Upper lobe of right lung (tissue), 1 donor: ENCODE measurements at regions not wholly inside any gene's neighbourhood (a gene's known extent, or its start where the extent isn't known, plus 50 kb on each side); places are given as distances from the start of the nearest gene placed in this dataset.

Experiments
- ATAC-seq: fragments of 200-7000 bp; cut with Tn5 transposase; one replicate; pipeline ENCODE4 v1.9.1; 2020; ENCODE audit warnings: mild to moderate bottlenecking, moderate library complexity
- DNase-seq: peaks from one replicate; pipeline ENCODE4 v3.0.0-alpha.2; 2020
- H3K27ac ChIP-seq: fragments of 200-600 bp; one replicate; pipeline ENCODE4 v1.8.0; 2022
- H3K27me3 ChIP-seq: fragments of 200-600 bp; one replicate; pipeline ENCODE4 v1.8.0; 2022; ENCODE audit warnings: mild to moderate bottlenecking
- H3K36me3 ChIP-seq: fragments of 200-600 bp; one replicate; pipeline ENCODE4 v1.8.0; 2022
- H3K4me1 ChIP-seq: fragments of 200-600 bp; one replicate; pipeline ENCODE4 v1.8.0; 2022
- H3K4me3 ChIP-seq: fragments of 200-600 bp; one replicate; pipeline ENCODE4 v1.8.0; 2022; ENCODE audit warnings: mild to moderate bottlenecking
- H3K9me3 ChIP-seq: fragments of 200-600 bp; one replicate; pipeline ENCODE4 v1.8.0; 2022
- intact Hi-C: fragments of 100-400 bp; cut with DNase I; formaldehyde crosslinking; loops from one replicate; pipeline ENCODE4 v1.11.0; 2022
- TF ChIP-seq, protein P1 (sequence below): fragments of 200-600 bp; IDR thresholded peaks from one replicate; pipeline ENCODE4 v1.8.0; 2022; ENCODE audit warnings: antibody characterized with exemption
- donor health status: DM: no; HTN: yes; CAD: no; lungs with severe emphysema.

DNA sequence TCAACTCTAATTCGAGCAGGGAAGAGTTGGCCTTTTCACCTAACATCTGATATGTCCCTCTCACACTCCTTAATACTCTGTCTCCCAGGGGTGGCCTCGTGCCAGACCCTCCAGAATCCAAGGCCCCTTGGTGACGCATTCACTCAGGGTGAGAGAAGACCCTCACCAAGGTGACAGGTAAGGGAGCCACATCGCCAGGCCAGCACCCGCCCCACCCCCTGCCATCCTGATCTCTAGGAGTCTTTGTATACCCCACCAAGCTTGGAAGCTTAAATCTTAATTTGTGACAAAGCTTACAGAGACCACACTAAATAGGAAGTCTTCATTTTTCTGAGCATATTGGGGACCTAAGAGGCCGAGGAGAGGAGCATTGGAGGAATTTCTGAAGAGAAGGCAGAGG lies 286.1 kb downstream of the IRF8 start:
- Histone ChIP-seq H3K27me3 (peaks cover 11% of the 10 kb centered on the region), H3K36me3 (no peaks in the 10 kb centered on the region), H3K4me3 (no peak overlapping the region), H3K4me1 (no peaks in the 10 kb centered on the region), H3K9me3 (no peaks in the 10 kb centered on the region), H3K27ac (no peak overlapping the region)
- no peak for DNase-seq
- intact Hi-C loops = no loop called here
- ATAC-seq = no peak
- TF ChIP-seq, protein P1, sequence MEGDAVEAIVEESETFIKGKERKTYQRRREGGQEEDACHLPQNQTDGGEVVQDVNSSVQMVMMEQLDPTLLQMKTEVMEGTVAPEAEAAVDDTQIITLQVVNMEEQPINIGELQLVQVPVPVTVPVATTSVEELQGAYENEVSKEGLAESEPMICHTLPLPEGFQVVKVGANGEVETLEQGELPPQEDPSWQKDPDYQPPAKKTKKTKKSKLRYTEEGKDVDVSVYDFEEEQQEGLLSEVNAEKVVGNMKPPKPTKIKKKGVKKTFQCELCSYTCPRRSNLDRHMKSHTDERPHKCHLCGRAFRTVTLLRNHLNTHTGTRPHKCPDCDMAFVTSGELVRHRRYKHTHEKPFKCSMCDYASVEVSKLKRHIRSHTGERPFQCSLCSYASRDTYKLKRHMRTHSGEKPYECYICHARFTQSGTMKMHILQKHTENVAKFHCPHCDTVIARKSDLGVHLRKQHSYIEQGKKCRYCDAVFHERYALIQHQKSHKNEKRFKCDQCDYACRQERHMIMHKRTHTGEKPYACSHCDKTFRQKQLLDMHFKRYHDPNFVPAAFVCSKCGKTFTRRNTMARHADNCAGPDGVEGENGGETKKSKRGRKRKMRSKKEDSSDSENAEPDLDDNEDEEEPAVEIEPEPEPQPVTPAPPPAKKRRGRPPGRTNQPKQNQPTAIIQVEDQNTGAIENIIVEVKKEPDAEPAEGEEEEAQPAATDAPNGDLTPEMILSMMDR = no peak

DNA sequence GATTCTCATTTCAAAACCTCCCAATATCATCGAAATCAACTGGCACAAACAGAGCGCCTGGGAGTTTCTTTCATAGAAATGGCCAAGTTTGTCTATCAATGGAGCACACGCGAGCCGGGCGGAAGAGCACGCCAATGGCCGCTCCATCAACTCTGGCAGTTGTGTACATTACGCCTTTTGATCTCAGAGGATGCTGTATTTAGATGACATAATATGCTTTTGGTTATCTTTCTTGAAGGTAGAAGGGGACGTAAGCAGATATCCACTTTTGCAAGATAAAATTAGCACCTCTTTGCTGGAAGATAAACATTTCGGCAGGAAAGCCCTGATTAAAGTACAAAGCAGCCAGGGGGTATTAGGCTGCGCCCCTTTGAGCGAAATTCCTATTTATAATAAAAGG lies 287.4 kb downstream of the IRF8 start:
- no peaks in the 10 kb centered on the region for H3K9me3 ChIP-seq
- H3K4me3 ChIP-seq = no peak overlapping the region
- TF ChIP-seq, protein P1 = no peak
- peak; percentile 45 for ATAC-seq
- no peaks in the 10 kb centered on the region for H3K4me1 ChIP-seq
- no peak overlapping the region for H3K27ac ChIP-seq
- intact Hi-C loops = no loop called here
- no peaks in the 10 kb centered on the region for H3K36me3 ChIP-seq
- peaks cover 14% of the 10 kb centered on the region for H3K27me3 ChIP-seq
- no peak for DNase-seq

DNA sequence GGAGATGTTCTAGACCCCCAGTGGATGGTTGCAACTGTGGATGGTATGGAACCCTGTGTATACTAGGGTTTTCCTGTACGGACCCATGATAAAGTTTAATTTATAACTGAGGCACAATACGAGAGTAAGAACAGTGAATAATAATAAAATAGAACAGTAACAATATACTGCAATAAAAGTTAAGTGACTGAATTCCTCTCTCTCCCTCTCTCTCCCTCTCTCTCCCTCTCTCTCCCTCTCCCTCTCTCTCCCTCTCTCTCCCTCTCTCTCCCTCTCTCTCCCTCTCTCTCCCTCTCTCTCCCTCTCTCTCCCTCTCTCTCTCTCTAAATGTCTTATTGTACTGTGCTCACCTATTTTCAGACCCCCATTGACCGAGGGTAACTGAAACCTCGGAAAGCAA lies 291.0 kb downstream of the IRF8 start:
- H3K4me1 ChIP-seq = no peaks in the 10 kb centered on the region
- DNase-seq (no peak), ATAC-seq (no peak)
- H3K36me3 ChIP-seq = no peaks in the 10 kb centered on the region
- H3K4me3 ChIP-seq = no peak overlapping the region
- TF ChIP-seq, protein P1 = no peak
- no peaks in the 10 kb centered on the region for H3K9me3 ChIP-seq
- no peak overlapping the region for H3K27ac ChIP-seq
- intact Hi-C loops = no loop called here
- H3K27me3 ChIP-seq = peaks cover 20% of the 10 kb centered on the region

DNA sequence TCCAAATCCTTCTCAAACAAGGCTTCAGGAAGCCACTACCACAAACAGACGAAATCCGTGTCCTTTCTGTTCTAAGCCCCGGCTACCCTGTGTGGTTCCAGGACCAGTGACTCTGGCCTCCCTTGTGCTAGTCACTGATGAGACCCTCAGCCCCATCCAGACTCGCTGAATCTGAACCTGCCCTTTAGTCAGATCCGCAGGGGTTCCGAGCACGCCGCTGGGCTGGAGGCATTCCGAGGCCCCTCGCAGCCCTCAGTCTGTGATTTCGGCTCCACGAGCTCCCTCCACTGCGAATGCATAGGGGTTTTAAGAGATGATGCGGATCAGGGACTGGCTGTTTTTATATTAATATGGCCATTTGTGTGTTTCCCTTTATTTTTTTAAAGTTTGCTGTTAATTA lies 292.7 kb downstream of the IRF8 start:
- peaks cover 23% of the 10 kb centered on the region for H3K27me3 ChIP-seq
- H3K36me3 ChIP-seq = no peaks in the 10 kb centered on the region
- H3K4me3 ChIP-seq = no peak overlapping the region
- no peak overlapping the region for H3K27ac ChIP-seq
- H3K4me1 ChIP-seq = no peaks in the 10 kb centered on the region
- TF ChIP-seq, protein P1 = no peak
- intact Hi-C loops = no loop called here
- DNase-seq (no peak), ATAC-seq (no peak)
- H3K9me3 ChIP-seq = no peaks in the 10 kb centered on the region

DNA sequence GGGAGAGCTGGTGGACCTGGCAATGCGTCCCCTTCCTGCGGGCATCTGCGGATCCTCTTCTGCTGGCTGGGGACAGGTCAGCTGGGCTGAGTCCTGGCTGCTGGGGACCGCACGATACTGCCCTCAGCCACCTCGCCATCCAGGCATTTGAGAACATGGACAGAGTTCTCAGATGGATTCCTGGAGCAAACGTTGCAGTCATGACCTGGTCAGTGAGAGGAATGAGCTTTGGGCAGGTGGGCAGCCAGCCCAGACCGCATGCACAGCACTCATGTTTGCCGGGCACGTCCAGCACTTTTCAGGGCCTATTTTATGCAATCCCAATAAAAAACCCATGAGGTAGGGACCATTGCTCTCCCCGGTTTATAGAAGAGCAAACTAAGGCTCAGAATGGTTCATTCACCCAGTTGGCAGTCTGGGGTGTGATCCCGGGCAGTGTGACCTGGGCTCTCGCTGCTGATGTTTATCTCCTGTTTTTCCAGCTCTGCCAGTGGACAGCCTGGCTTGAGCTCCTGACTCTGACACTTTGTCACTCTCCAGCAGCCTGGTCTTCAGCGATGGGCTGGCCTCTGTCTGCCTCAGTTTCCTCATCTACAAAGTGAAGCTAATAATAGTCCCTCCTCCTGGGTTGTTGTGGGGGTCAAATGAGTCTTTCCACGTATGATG lies 294.7 kb downstream of the IRF8 start:
- TF ChIP-seq, protein P1 = no peak
- DNase-seq (no peak), ATAC-seq (peak; percentile 30)
- H3K4me3 ChIP-seq = no peak overlapping the region
- no peaks in the 10 kb centered on the region for H3K4me1 ChIP-seq
- H3K9me3 ChIP-seq = no peaks in the 10 kb centered on the region
- peaks cover 31% of the 10 kb centered on the region for H3K27me3 ChIP-seq
- no peaks in the 10 kb centered on the region for H3K36me3 ChIP-seq
- intact Hi-C loops = no loop called here
- H3K27ac ChIP-seq = peak overlapping the region; percentile 70
